WERI-Rb-1 (cell line): ENCODE measurements at regions not wholly inside any gene's neighbourhood (a gene's known extent, or its start where the extent isn't known, plus 50 kb on each side); places are given as distances from the start of the nearest gene placed in this dataset.

Experiments
- DNase-seq: peaks from one replicate; pipeline ENCODE4 v3.0.0-alpha.2; 2020
- H3K27ac ChIP-seq: fragments of 250-450 bp; sonication (Bioruptor Pico); 2 replicates; pipeline ENCODE4 v1.5.1; 2020; ENCODE audit warnings: mild to moderate bottlenecking, moderate library complexity
- H3K27me3 ChIP-seq: fragments of 250-450 bp; sonication (Bioruptor Pico); 2 replicates; pipeline ENCODE4 v1.5.1; 2021; ENCODE audit warnings: mild to moderate bottlenecking, low read depth, moderate library complexity; ENCODE audit not compliant: insufficient read depth, severe bottlenecking
- H3K36me3 ChIP-seq: fragments of 250-450 bp; sonication (Bioruptor Pico); 2 replicates; pipeline ENCODE4 v1.5.1; 2020; ENCODE audit warnings: mild to moderate bottlenecking, moderate library complexity
- H3K4me3 ChIP-seq: 2 replicates; pipeline ENCODE4 v1.5.1; 2011; ENCODE audit warnings: low read depth, mild to moderate bottlenecking, control low read depth, low read length
- H3K9me3 ChIP-seq: fragments of 250-450 bp; sonication (Bioruptor Pico); 2 replicates; pipeline ENCODE4 v1.5.1; 2021; ENCODE audit warnings: mild to moderate bottlenecking, moderate library complexity; ENCODE audit not compliant: severe bottlenecking
- CTCF ChIP-seq: IDR thresholded peaks from 2 replicates; pipeline ENCODE4 v1.5.1; 2011; ENCODE audit warnings: low read depth, mild to moderate bottlenecking, control low read depth, inconsistent platforms, low read length

DNA sequence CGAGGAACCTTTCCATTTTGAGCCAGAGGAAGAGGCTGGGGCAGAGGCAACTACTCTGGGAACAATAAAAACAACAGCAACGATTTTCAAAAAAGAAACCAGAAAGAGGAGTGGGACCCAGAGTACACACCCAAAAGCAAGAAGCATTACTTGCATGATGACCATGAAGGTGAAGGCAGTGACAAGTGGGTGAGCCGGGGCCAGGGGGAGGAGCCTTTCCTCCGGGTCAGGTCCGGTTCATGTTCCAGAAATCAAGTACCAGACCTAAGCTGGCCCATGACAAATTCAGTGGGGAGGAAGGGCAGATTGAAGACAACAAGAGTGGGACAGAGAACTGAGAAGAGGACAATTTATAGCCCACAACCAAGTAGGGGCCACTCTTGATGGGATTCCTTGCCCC, 77.2 kb upstream of the STT3B start:
- Histone ChIP-seq H3K36me3 (no peaks in the 10 kb centered on the region), H3K27ac (no peak overlapping the region), H3K9me3 (no peaks in the 10 kb centered on the region), H3K27me3 (no peaks in the 10 kb centered on the region), H3K4me3 (no peak overlapping the region)
- DNase-seq, result no peak
- no peak for TF ChIP-seq CTCF

GRCh38 chr3:31456373-31456772, 76.4 kb upstream of the STT3B start:
- no peaks in the 10 kb centered on the region for H3K27me3 ChIP-seq
- TF ChIP-seq CTCF, result no peak
- H3K27ac ChIP-seq, result no peak overlapping the region
- no peaks in the 10 kb centered on the region for H3K9me3 ChIP-seq
- H3K4me3 ChIP-seq, result no peak overlapping the region
- no peak for DNase-seq
- no peaks in the 10 kb centered on the region for H3K36me3 ChIP-seq

DNA sequence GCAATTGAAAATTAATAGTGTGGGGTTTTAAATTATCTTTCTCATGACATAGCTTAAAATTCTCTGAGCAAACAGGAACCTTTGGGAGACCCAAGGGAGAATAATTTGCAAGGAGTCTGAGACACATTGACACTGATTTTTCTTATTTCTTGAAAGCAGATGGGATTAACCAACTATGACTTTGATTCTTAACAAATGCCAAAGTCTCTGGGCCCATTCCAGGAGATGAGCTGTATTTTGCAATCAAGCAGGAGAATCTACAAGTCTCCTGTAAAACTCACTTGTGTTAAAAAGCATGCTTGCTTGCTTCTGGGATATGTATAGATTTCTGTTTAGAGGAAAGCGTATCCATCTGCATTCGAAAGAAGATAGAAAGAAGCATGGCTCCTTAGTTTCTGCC, 71.3 kb upstream of the STT3B start:
- Histone ChIP-seq H3K9me3 (no peaks in the 10 kb centered on the region), H3K4me3 (no peak overlapping the region), H3K27me3 (no peaks in the 10 kb centered on the region), H3K27ac (no peak overlapping the region), H3K36me3 (no peaks in the 10 kb centered on the region)
- DNase-seq, result no peak
- no peak for TF ChIP-seq CTCF

DNA sequence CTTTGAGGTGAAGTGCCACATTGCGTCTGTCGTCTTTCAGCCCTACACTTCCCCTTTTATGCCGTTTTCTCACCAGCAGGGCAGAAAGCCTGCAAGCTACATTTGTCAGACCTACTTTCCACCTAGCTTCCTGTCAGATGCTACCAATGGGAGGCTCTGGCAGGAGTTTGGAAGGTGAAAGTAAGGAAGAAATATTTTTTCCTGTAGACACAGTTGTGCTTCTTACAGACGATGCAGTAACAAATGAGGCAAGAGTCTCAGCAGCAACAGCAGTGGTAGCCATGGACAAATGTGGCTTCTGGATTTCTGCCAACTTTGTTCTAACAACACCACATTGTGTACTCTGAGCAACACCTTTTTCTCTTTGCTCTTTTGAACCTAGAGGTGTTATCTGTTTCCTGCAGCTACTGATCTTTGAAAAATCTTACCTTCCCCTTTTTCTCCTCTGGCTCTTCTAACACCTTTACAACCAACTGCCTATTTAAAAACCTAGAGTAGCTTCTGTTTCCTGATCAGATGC, 70.6 kb upstream of the STT3B start:
- no peak for DNase-seq
- Histone ChIP-seq H3K27me3 (no peaks in the 10 kb centered on the region), H3K9me3 (no peaks in the 10 kb centered on the region), H3K36me3 (no peaks in the 10 kb centered on the region), H3K4me3 (no peak overlapping the region), H3K27ac (no peak overlapping the region)
- no peak for TF ChIP-seq CTCF

- no peak overlapping the region for H3K4me3 ChIP-seq
- no peak for TF ChIP-seq CTCF
- no peak overlapping the region for H3K27ac ChIP-seq
- no peak for DNase-seq
- H3K9me3 ChIP-seq, result no peaks in the 10 kb centered on the region
- H3K36me3 ChIP-seq, result no peaks in the 10 kb centered on the region
- no peaks in the 10 kb centered on the region for H3K27me3 ChIP-seq
Observed at GRCh38 chr3:31465999-31466398, 66.7 kb upstream of the STT3B start.

DNA sequence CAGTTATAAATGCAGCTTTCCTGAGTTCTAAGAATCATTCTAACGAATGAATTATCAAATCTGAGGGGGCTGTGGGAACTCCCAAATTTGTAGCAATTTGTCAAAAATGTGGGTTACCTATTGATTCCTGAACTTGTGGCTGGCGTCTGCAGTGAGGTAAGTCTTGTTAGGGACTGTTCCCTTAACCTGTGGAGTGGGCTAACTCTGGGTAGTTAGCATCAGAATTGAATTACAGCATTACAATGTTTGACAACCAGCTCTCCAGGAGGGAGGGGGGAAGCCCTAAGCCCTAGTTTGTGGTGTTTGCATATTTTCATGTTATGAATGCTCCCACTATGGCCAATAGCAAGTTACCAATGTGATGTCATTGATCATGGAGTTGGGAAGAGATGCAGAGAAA, 65.9 kb upstream of the STT3B start:
- no peak for DNase-seq
- no peak overlapping the region for H3K27ac ChIP-seq
- no peaks in the 10 kb centered on the region for H3K27me3 ChIP-seq
- no peaks in the 10 kb centered on the region for H3K36me3 ChIP-seq
- H3K9me3 ChIP-seq, result no peaks in the 10 kb centered on the region
- H3K4me3 ChIP-seq, result no peak overlapping the region
- TF ChIP-seq CTCF, result no peak
